ENCODE measurements at regions not wholly inside any gene's neighbourhood (a gene's known extent, or its start where the extent isn't known, plus 50 kb on each side); places are given as distances from the start of the nearest gene placed in this dataset.

GRCh38 chr13:81492449-81492848 lies 1151.5 kb upstream of the SPRY2 start:
- Histone ChIP-seq H3K4me3 (no peak overlapping the region), H3K4me1 (no peaks in the 10 kb centered on the region), H3K27me3 (no peaks in the 10 kb centered on the region), H3K27ac (no peak overlapping the region), H3K9me3 (no peaks in the 10 kb centered on the region), H3K36me3 (no peaks in the 10 kb centered on the region)
- TF ChIP-seq CTCF (IDR thresholded peaks at IDR 0.05) (no peak), POLR2A (IDR thresholded peaks at IDR 0.05) (no peak)
- no peak for DNase-seq
- intact Hi-C loops (cut with DNase I; ENCODE audit: low total_unique reads): no loop called here

GRCh38 chr13:81488021-81488420 lies 1147.1 kb upstream of the SPRY2 start:
- no peak overlapping the region for H3K4me3 ChIP-seq
- H3K9me3 ChIP-seq: no peaks in the 10 kb centered on the region
- intact Hi-C loops (cut with DNase I; ENCODE audit: low total_unique reads): no loop called here
- no peaks in the 10 kb centered on the region for H3K36me3 ChIP-seq
- H3K27me3 ChIP-seq: no peaks in the 10 kb centered on the region
- no peaks in the 10 kb centered on the region for H3K4me1 ChIP-seq
- no peak for TF ChIP-seq CTCF (IDR thresholded peaks at IDR 0.05)
- no peak for TF ChIP-seq POLR2A (IDR thresholded peaks at IDR 0.05)
- DNase-seq: no peak
- H3K27ac ChIP-seq: no peak overlapping the region

GRCh38 chr13:81487151-81487550 lies 1146.2 kb upstream of the SPRY2 start:
- Histone ChIP-seq H3K36me3 (no peaks in the 10 kb centered on the region), H3K4me1 (no peaks in the 10 kb centered on the region), H3K27me3 (no peaks in the 10 kb centered on the region), H3K27ac (no peak overlapping the region), H3K9me3 (no peaks in the 10 kb centered on the region), H3K4me3 (no peak overlapping the region)
- no peak for DNase-seq
- TF ChIP-seq POLR2A (IDR thresholded peaks at IDR 0.05): no peak
- no peak for TF ChIP-seq CTCF (IDR thresholded peaks at IDR 0.05)
- intact Hi-C loops (cut with DNase I; ENCODE audit: low total_unique reads): no loop called here

GRCh38 chr13:81480634-81481033 lies 1139.7 kb upstream of the SPRY2 start:
- no peak overlapping the region for H3K27ac ChIP-seq
- no peak overlapping the region for H3K4me3 ChIP-seq
- DNase-seq: no peak
- no peak for TF ChIP-seq POLR2A (IDR thresholded peaks at IDR 0.05)
- no peaks in the 10 kb centered on the region for H3K4me1 ChIP-seq
- intact Hi-C loops (cut with DNase I; ENCODE audit: low total_unique reads): no loop called here
- H3K36me3 ChIP-seq: no peaks in the 10 kb centered on the region
- H3K27me3 ChIP-seq: no peaks in the 10 kb centered on the region
- H3K9me3 ChIP-seq: no peaks in the 10 kb centered on the region

GRCh38 chr13:81473366-81473899 lies 1132.5 kb upstream of the SPRY2 start:
- intact Hi-C loops (cut with DNase I; ENCODE audit: low total_unique reads): no loop called here
- Histone ChIP-seq H3K27ac (no peak overlapping the region), H3K4me1 (no peaks in the 10 kb centered on the region), H3K9me3 (no peaks in the 10 kb centered on the region), H3K36me3 (no peaks in the 10 kb centered on the region), H3K4me3 (no peak overlapping the region), H3K27me3 (no peaks in the 10 kb centered on the region)
- TF ChIP-seq POLR2A (IDR thresholded peaks at IDR 0.05): no peak
- TF ChIP-seq CTCF (IDR thresholded peaks at IDR 0.05): no peak
- DNase-seq: no peak

- TF ChIP-seq CTCF (IDR thresholded peaks at IDR 0.05): no peak
- no peak for TF ChIP-seq POLR2A (IDR thresholded peaks at IDR 0.05)
Measured at GRCh38 chr13:81458170-81458569, 1117.2 kb upstream of the SPRY2 start.

More at GRCh38 chr13:81458170-81458569, 1117.2 kb upstream of the SPRY2 start:
- H3K9me3 ChIP-seq: no peaks in the 10 kb centered on the region
- H3K4me3 ChIP-seq: no peak overlapping the region
- no peaks in the 10 kb centered on the region for H3K36me3 ChIP-seq
- H3K27ac ChIP-seq: no peak overlapping the region
- intact Hi-C loops (cut with DNase I; ENCODE audit: low total_unique reads): no loop called here
- no peaks in the 10 kb centered on the region for H3K27me3 ChIP-seq
- H3K4me1 ChIP-seq: no peaks in the 10 kb centered on the region
- no peak for DNase-seq
